Esophagus muscularis mucosa (tissue), 4 donors: ENCODE measurements at regions not wholly inside any gene's neighbourhood (a gene's known extent, or its start where the extent isn't known, plus 50 kb on each side); places are given as distances from the start of the nearest gene placed in this dataset.

Source experiments
- EP300 ChIP-seq: sonication (generic); formaldehyde crosslinking; IDR thresholded peaks from one replicate; pipeline ENCODE4 v1.6.1; 2017; ENCODE audit warnings: antibody characterized with exemption
- POLR2A ChIP-seq: fragments of 450-650 bp; IDR thresholded peaks from one replicate; pipeline ENCODE4 v1.6.1; 2017; ENCODE audit warnings: antibody characterized with exemption, moderate library complexity, mild to moderate bottlenecking, low read depth
- POLR2AphosphoS5 ChIP-seq, 2 donors: sonication (generic); formaldehyde crosslinking; IDR thresholded peaks; one replicate each; pipeline ENCODE4 v1.6.1; 2017; ENCODE audit warnings: antibody characterized with exemption in 2 of 2
- TF ChIP-seq, protein P1 (sequence below), 3 experiments: fragments of 200-600 bp in 2 of 3; fragments of 450-650 bp in 1 of 3; sonication (generic) in 2 of 3; IDR thresholded peaks; one replicate each; pipeline ENCODE4 v1.5.1; 2017 to 2019; ENCODE audit warnings: antibody characterized with exemption in 3 of 3, mild to moderate bottlenecking in 2 of 3, moderate library complexity in 1 of 3

DNA sequence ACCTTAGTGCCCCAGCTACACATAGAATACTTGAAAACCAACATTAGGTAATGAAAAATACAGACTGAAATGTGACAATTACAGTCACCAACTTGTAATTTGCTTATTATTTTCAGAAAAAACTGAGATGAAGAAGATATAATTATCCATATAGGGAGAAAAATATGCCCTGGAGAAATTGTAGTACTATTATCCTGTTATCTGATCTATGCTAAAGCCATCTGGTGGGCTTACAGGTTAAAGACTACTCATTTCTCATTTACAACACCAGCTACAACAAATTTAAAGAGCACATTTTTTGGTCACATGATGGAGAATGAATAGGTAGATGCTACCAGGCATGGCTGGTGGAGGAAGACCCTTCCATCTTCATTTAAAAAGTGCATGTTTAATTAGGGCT lies 79.6 kb upstream of the NYAP2 start:
- TF ChIP-seq, protein P1, sequence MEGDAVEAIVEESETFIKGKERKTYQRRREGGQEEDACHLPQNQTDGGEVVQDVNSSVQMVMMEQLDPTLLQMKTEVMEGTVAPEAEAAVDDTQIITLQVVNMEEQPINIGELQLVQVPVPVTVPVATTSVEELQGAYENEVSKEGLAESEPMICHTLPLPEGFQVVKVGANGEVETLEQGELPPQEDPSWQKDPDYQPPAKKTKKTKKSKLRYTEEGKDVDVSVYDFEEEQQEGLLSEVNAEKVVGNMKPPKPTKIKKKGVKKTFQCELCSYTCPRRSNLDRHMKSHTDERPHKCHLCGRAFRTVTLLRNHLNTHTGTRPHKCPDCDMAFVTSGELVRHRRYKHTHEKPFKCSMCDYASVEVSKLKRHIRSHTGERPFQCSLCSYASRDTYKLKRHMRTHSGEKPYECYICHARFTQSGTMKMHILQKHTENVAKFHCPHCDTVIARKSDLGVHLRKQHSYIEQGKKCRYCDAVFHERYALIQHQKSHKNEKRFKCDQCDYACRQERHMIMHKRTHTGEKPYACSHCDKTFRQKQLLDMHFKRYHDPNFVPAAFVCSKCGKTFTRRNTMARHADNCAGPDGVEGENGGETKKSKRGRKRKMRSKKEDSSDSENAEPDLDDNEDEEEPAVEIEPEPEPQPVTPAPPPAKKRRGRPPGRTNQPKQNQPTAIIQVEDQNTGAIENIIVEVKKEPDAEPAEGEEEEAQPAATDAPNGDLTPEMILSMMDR (IDR thresholded peaks at IDR 0.05), result no peak
- TF ChIP-seq EP300 (no peak), POLR2A (no peak), POLR2AphosphoS5 (IDR thresholded peaks at IDR 0.05) (no peak)
